ENCODE measurements at regions not wholly inside any gene's neighbourhood (a gene's known extent, or its start where the extent isn't known, plus 50 kb on each side); places are given as distances from the start of the nearest gene placed in this dataset.

DNA sequence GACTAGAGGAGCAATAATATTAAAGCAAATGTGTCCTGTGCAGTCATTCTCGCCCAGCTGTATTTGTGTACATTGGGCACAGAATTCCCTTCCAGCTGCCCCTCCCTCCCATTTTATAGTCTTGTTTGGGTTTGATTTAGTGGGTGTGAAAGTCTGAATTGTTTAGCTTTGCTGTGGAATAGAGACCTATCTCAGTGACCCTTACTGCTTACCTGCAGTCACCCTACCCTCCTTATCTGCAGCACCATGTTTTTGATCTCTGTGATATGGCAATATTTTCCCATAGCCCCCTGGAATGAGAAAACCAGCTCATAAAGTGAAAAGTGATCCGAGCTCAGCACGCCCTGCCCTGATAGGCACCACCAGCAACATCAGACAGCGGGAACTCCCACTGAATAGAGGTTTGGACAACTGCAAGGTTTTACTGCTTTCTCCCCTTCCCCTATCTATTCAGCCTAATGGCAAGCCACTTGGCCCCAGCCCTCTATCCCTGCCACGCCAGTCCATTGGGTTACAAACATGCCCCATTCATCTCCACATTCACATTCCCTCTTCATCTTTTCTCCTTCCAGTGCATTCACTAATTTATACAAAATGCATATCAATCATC lies 199.0 kb downstream of the ETS1 start:
- no peak for DNase-seq (ENCODE audit: insufficient read length, low spot score)
- FAIRE-seq = no peak
- TF ChIP-seq, protein P1, sequence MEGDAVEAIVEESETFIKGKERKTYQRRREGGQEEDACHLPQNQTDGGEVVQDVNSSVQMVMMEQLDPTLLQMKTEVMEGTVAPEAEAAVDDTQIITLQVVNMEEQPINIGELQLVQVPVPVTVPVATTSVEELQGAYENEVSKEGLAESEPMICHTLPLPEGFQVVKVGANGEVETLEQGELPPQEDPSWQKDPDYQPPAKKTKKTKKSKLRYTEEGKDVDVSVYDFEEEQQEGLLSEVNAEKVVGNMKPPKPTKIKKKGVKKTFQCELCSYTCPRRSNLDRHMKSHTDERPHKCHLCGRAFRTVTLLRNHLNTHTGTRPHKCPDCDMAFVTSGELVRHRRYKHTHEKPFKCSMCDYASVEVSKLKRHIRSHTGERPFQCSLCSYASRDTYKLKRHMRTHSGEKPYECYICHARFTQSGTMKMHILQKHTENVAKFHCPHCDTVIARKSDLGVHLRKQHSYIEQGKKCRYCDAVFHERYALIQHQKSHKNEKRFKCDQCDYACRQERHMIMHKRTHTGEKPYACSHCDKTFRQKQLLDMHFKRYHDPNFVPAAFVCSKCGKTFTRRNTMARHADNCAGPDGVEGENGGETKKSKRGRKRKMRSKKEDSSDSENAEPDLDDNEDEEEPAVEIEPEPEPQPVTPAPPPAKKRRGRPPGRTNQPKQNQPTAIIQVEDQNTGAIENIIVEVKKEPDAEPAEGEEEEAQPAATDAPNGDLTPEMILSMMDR (IDR thresholded peaks at IDR 0.05; ENCODE audit: insufficient read depth, missing control alignments) = no peak

GRCh38 chr11:128379587-128380580 lies 207.5 kb downstream of the ETS1 start:
- FAIRE-seq (no peak), DNase-seq (ENCODE audit: insufficient read length, low spot score) (no peak)
- TF ChIP-seq, protein P1 (IDR thresholded peaks at IDR 0.05; ENCODE audit: insufficient read depth, missing control alignments) = no peak

- DNase-seq (ENCODE audit: insufficient read length, low spot score) = no peak
These were observed 211.4 kb downstream of the ETS1 start for GRCh38 chr11:128375961-128376360.

GRCh38 chr11:128374026-128374425 lies 213.3 kb downstream of the ETS1 start:
- DNase-seq (ENCODE audit: insufficient read length, low spot score) (no peak), FAIRE-seq (no peak)
- TF ChIP-seq, protein P1 (IDR thresholded peaks at IDR 0.05; ENCODE audit: insufficient read depth, missing control alignments) = no peak

More at GRCh38 chr11:128375961-128376360, 211.4 kb downstream of the ETS1 start:
- no peak for FAIRE-seq
- TF ChIP-seq, protein P1 (IDR thresholded peaks at IDR 0.05; ENCODE audit: insufficient read depth, missing control alignments) = no peak

DNA sequence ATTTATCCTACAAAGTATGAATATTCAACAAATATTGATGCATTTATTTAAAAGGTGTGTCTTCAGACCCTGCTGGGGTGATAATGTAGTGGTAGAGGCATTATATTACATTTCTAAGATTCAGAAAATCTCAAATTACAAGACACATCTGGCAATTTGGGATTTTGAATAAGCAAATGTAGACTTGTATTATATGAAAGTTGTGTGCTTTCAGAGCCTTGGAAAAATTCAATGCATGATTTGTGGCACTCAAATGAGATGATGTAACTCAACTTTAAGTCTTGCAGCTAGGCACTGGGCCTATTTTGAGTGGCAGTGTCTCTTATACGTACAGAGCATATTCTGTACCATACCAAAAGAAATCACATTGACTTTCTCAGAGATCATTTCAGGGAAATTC lies 214.4 kb downstream of the ETS1 start:
- TF ChIP-seq, protein P1 (IDR thresholded peaks at IDR 0.05; ENCODE audit: insufficient read depth, missing control alignments) = no peak
- no peak for FAIRE-seq

GRCh38 chr11:128367573-128367972 lies 219.8 kb downstream of the ETS1 start:
- FAIRE-seq = no peak
- no peak for DNase-seq (ENCODE audit: insufficient read length, low spot score)
- TF ChIP-seq, protein P1 (IDR thresholded peaks at IDR 0.05; ENCODE audit: insufficient read depth, missing control alignments) = no peak

More for the DNA sequence above, 214.4 kb downstream of the ETS1 start:
- no peak for DNase-seq (ENCODE audit: insufficient read length, low spot score)
